NCI-H1436 treated with DMSO at 0.1 percent for 48 hours (cell line): ENCODE measurements at regions not wholly inside any gene's neighbourhood (a gene's known extent, or its start where the extent isn't known, plus 50 kb on each side); places are given as distances from the start of the nearest gene placed in this dataset.
"Not testable (repeated sequence)": the region's sequence is repeated elsewhere in the genome, so short reads cannot be mapped to it uniquely, and the experiment has no call there.

Experiments used
- DNase-seq: peaks from one replicate; lab custom pipeline; 2025; lab: John Stamatoyannopoulos, UW

DNA sequence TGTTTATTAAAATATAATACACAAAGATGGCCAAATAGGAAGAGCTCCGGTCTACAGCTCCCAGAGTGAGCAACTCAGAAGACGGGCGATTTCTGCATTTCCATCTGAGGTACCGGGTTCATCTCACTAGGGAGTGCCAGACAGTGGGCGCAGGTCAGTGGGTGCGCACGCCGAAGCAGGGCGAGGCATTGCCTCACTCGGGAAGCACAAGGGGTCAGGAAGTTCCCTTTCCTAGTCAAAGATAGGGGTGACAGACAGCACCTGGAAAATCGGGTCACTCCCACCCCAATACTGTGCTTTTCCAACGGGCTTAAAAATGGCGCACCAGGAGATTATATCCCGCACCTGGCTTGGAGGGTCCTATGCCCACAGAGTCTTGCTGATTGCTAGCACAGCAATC lies 234.9 kb upstream of the CDH11 start:
- DNase-seq = not testable (repeated sequence)

- DNase-seq = no peak
Observed at GRCh38 chr16:65355706-65356105, 233.8 kb upstream of the CDH11 start.

- DNase-seq = no peak
Observed at GRCh38 chr16:65353183-65353582, 231.3 kb upstream of the CDH11 start.

DNA sequence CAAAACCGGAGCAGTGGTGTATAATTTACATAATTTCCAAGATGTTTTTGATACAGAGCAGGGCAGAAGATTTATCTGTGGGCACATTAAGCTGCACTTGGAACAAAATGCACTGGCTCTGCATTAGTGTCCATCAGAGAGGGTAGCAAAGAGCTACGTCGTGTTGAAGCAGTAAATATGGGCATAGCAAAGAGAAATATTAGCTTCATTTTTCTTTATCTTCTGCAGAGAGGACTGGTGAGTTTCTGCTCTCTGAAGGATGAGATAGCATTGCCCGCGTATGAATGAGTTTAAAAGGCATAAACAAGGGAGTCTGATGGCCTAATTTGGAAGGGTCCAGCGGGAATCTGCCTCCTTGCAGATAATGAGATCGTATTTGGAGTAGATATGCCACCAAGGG lies 227.8 kb upstream of the CDH11 start:
- DNase-seq = no peak

DNA sequence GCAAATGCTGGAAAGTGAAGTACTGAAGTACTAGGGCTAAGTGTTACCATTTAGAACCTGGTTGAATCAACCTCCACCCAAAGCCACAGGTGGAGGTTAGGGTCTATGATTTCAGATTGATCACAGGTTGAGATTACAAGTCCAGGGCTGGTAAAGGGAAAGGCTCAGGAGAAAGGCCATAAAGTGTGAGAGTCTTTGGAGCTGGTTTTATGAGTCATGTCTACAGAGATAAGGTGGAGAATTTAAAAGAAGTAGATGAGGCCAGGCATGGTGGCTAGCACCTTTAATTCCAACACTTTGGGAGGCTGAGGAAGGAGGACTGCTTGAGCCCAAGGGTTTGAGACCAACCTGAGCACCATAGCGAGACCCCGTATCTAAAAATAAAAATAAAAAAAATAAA lies 221.7 kb upstream of the CDH11 start:
- DNase-seq = no peak

DNA sequence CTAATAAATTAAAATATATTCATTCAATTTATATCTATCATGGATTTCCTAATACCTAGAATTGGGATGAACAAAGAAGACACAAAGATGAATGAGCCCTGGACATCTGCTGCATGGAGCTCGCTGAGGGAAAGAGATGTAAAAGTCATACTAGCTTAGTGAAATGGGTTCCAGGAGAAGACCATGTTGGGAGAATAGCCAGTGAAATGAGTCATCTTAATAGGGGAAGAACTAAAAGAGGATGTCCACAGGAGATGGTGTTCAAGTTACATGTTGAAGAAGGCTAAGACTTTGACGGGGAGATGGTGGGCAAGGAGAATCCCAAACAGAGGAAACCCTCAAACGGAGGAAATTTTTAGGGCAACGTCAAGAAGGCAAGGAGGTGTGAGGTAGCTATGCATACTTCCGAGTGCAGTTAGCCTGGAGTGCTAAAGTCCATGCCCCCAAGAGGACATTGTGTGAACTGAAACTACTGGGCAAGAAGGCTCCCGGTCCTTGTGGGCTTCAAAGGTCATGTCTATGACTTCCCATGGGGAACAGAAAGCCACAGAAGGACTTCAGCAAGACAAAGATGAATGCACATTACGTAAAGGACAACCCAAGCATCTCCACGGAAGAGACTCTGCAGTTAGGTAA lies 220.5 kb upstream of the CDH11 start:
- DNase-seq = no peak

DNA sequence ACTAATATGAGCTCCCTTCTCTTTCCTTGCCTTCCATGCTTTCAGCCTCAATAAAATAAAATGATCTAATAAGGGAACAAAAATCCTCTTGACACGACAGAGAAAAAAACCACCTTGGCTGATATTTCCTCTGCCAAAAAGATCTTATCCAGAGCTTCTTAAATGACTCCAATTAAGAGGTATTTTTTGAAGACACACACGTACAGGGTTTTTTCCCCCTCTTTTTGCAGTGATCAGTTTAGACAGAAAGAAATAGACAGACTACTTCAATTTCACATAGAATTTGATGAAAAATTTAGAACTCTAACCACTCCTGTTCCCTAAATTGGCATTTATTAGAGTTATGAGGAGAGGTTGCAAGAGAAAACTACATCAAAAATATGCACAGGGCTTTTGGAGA lies 217.2 kb upstream of the CDH11 start:
- no peak for DNase-seq

GRCh38 chr16:65336160-65336559 lies 214.3 kb upstream of the CDH11 start:
- no peak for DNase-seq

DNA sequence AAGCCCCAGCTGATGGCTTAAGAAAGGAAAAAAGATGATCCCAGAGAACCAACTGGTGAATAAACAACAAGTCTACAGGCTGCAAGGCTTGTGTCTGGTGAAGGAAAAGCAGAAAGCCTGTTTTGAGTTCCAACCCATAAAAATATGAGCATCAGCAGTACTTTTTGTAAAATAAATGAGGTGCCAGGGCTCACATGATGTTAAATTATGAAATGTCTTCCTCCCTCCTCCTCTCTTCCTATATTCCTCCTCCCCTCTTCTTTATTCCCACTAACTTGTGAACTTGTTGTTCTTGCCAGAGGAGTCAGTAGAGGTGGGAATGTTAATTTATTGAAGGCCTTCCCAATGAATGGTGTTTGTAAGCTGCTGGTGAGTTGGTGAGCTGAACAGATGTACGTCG lies 212.2 kb upstream of the CDH11 start:
- no peak for DNase-seq

GRCh38 chr16:65333283-65333682 lies 211.4 kb upstream of the CDH11 start:
- no peak for DNase-seq

DNA sequence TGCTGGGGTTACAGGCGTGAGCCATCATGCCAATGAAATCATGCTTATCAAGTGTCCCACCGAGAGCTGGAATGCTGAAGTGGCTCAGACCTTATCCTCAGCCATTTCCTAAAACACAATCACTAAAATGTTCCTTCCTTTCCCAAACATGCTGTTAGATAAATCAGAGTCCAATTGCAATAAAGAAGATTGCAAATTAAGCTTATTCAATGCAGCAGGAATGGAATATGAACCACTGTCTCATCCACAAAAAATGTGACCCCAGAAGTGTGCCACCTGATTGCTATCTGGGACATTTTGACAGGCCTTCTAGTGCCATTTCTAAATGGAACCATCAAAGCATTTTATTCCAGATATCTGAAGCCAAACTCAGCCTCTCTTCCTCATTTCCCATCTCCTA lies 205.5 kb upstream of the CDH11 start:
- DNase-seq = no peak

DNA sequence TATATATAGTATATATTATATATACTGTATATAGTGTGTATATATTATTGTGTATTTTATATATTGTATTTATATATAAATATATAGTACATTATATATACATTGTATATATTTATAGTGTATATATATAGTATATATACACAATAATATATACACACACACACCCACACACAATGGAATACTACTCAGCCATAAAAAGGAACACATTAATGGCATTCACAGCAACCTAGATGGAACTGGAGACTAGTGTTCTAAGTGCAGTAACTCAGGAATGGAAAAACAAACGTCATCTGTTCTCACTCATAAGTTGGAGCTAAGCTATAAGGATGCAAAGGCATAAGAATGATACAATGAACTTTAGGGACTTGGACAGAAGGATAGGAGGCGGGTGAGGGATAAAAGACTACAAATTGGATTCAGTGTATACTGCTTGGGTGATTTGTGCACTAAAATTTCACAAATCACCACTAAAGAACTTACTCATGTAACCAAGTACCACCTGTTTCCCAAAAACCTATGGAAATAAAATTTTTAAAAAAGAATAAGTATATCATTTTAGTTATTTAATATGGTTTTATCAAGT lies 201.9 kb upstream of the CDH11 start:
- DNase-seq = no peak

DNA sequence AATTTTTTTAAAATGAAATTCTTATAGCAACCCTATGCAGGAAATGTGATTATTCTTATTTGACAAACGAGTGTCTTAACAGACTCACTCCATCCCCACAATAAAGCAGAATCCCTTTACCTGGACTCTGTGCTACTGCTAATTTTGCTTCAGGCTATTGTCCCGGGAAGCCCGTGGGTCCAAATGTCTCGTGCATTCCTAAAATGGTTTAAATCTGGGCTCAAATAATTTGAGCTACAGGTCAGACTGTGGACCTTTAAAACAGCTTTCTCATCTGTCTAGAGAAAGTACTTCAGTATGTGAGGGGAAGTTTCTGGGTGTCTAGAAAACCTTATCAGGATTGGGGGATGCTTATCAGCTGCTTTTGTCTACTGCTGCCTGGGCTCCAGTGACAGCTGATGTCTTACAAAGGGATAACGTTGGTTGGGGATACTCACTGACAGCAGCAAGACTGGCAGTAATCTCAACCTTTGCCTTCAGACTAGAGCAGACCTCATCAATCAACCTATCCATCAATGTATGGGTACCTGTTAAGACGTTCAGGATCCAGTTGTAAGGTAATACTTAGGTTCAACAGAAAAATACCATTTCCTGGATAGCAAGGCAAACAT lies 197.9 kb upstream of the CDH11 start:
- no peak for DNase-seq

DNA sequence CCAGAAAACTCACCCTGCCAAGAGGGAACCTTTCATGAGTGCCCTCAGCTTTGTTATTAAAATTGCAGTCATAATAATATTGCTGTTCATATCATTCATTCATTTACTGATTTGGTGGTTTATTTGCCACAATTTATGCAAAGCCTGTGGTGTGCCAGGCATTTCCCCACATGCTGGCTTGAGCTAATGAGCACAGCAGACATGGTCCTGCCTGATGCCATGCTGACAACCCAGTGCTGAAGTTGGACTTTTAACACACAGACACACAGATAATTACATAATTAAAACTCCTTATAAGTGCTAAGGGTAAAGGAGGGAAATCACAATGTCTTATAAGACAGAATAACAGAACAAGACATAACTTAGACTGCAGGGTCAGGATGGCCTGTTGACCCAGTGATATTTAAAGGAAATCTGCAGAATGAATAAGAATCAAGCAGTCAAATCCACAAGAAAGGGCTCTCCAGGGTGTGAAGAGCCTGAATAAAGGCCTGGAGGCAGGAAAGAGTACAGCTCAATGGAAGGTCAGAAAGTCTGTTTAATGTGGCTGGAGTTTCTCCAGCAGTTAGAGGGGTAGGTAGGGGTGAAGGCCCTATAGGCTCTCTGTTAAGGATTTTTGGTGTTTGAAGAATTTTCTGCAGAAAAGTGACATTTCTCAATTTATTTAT lies 196.9 kb upstream of the CDH11 start:
- DNase-seq = no peak

DNA sequence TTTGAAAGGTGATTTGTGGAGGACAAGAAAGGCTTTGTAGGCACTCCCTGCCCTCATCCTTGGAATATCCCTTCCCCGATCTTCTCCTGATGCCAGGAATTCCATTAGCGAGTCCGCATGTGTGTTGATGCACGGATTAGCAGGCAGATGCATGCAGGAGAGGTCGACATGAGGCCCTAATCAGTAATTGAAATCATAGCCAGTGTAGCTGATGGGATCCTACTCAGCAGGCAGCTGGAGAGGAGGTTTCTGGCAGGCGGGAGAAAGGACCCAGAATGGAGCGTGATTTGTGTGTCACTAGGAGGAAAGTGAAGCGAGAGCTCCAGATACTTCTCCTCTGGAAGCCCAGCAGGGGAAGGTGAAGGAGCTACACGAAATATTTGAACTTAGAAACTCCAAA lies 196.3 kb upstream of the CDH11 start:
- DNase-seq = no peak

DNA sequence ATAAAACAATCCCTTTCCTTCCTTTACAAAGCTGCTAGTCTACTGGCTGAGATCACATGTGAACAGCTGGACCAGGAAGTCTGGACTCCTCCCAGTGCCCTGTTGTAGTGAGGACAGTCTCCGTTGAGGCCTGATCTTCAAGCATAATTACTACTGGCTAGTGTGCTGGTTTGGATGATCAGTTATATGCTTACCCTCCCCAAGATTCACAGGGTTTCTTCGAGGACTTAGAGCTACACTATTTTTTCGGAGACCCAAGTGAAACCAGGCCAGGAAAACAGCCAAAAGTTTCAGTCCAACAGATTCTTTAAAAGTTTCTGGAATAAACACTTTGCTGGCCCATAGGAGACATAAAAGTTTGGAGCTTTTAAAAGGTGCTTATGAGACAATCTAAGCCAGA lies 194.9 kb upstream of the CDH11 start:
- DNase-seq = no peak

GRCh38 chr16:65315081-65315780 lies 193.4 kb upstream of the CDH11 start:
- DNase-seq = no peak

- DNase-seq = no peak
Observed at GRCh38 chr16:65314627-65315008, 192.8 kb upstream of the CDH11 start.

GRCh38 chr16:65313936-65314626 lies 192.2 kb upstream of the CDH11 start:
- no peak for DNase-seq

GRCh38 chr16:65312795-65313194 lies 190.9 kb upstream of the CDH11 start:
- no peak for DNase-seq

GRCh38 chr16:65312071-65312470 lies 190.2 kb upstream of the CDH11 start:
- no peak for DNase-seq

DNA sequence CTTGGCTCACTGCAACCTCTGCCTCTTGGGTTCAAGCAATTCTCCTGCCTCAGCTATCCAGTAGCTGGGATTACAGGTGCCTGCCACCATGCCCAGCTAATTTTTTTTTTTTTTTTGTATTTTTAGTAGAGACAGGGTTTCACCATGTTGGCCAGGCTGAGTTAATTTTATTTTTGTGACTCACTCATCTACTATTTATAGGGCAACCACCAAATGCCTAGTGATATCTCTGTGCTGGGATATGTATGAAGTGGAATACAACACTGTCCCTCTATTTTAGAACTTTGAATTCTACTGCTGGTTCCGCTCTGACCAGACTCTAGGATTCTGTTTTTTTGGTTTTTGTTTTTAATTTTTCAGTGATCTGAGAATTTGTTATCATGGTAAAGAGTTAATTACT lies 188.6 kb upstream of the CDH11 start:
- not testable (repeated sequence) for DNase-seq
